ENCODE measurements at regions not wholly inside any gene's neighbourhood (a gene's known extent, or its start where the extent isn't known, plus 50 kb on each side); places are given as distances from the start of the nearest gene placed in this dataset.

GRCh38 chr2:144011553-144011952 lies 508.4 kb downstream of the ZEB2 start:
- TF ChIP-seq SRSF3 (IDR thresholded peaks at IDR 0.05; ENCODE audit: insufficient read depth, low read length) (no peak), CTCF (IDR thresholded peaks at IDR 0.05 in 2 of 3, conservative IDR thresholded peaks at IDR 0.05 in 1 of 3; ENCODE audit: insufficient read depth in 2 of 3, low read depth in 1 of 3, low read length in 3 of 3) (no peak), SREBF2 (CRISPR knock-in tag; IDR thresholded peaks at IDR 0.05) (no peak), YBX1 (IDR thresholded peaks at IDR 0.05) (no peak), POLR2AphosphoS5 (IDR thresholded peaks at IDR 0.05; ENCODE audit: control insufficient read depth, insufficient read depth, low read depth, low read length) (no peak), YY1 (IDR thresholded peaks at IDR 0.05; ENCODE audit: borderline replicate concordance in 1 of 3, control insufficient read depth in 1 of 3, extremely low read depth in 1 of 3, insufficient read depth in 3 of 3, insufficient read length in 1 of 3, insufficient replicate concordance in 2 of 3, low read depth in 1 of 3, low read length in 2 of 3) (no peak), KLF13 (tag; IDR thresholded peaks at IDR 0.05; ENCODE audit: borderline replicate concordance, low read depth) (no peak), RCOR1 (IDR thresholded peaks at IDR 0.05; ENCODE audit: borderline replicate concordance in 1 of 2, low read depth in 2 of 2, low read length in 2 of 2) (no peak), ZNF217 (CRISPR knock-in tag; IDR thresholded peaks at IDR 0.05) (no peak), BRD4 (IDR thresholded peaks at IDR 0.05) (no peak)
